HG02981 (cell line): ENCODE measurements at regions not wholly inside any gene's neighbourhood (a gene's known extent, or its start where the extent isn't known, plus 50 kb on each side); places are given as distances from the start of the nearest gene placed in this dataset.
"Not testable (repeated sequence)": the region's sequence is repeated elsewhere in the genome, so short reads cannot be mapped to it uniquely, and the experiment has no call there.

Experiments
- ATAC-seq: cut with Tn5 transposase; IDR thresholded peaks from one replicate; pipeline ENCODE4 v1.9.1; 2021; ENCODE audit warnings: mild to moderate bottlenecking, moderate library complexity; ENCODE audit not compliant: unreplicated experiment

- ATAC-seq = no peak
Measured at GRCh38 chr4:81609844-81610243, 138.1 kb upstream of the RASGEF1B start.

- ATAC-seq = no peak
Measured at GRCh38 chr4:81607950-81608349, 136.2 kb upstream of the RASGEF1B start.

- ATAC-seq = no peak
Measured at GRCh38 chr4:81606801-81607501, 135.2 kb upstream of the RASGEF1B start.

- no peak for ATAC-seq
Measured at GRCh38 chr4:81606166-81606565, 134.5 kb upstream of the RASGEF1B start.

GRCh38 chr4:81605271-81605670 is 133.6 kb upstream of the RASGEF1B start:
- no peak for ATAC-seq

GRCh38 chr4:81604683-81605218 is 133.0 kb upstream of the RASGEF1B start:
- no peak for ATAC-seq

GRCh38 chr4:81602854-81603253 is 131.1 kb upstream of the RASGEF1B start:
- ATAC-seq = no peak

- ATAC-seq = no peak
Measured at GRCh38 chr4:81601358-81601694, 129.6 kb upstream of the RASGEF1B start.

GRCh38 chr4:81600520-81601357 is 129.0 kb upstream of the RASGEF1B start:
- no peak for ATAC-seq

- ATAC-seq = no peak
Measured at GRCh38 chr4:81599742-81600380, 128.2 kb upstream of the RASGEF1B start.

- ATAC-seq = no peak
Measured at GRCh38 chr4:81595798-81596610, 124.3 kb upstream of the RASGEF1B start.

- no peak for ATAC-seq
Measured at GRCh38 chr4:81595287-81595686, 123.6 kb upstream of the RASGEF1B start.

GRCh38 chr4:81594490-81595159 is 122.9 kb upstream of the RASGEF1B start:
- ATAC-seq = no peak

- ATAC-seq = no peak
Measured at GRCh38 chr4:81592701-81593100, 121.0 kb upstream of the RASGEF1B start.

- ATAC-seq = no peak
Measured at GRCh38 chr4:81590596-81590995, 118.9 kb upstream of the RASGEF1B start.

- ATAC-seq = no peak
Measured at GRCh38 chr4:81589262-81589661, 117.6 kb upstream of the RASGEF1B start.

- ATAC-seq = no peak
Measured at GRCh38 chr4:81586706-81587105, 115.0 kb upstream of the RASGEF1B start.

GRCh38 chr4:81580994-81581374 is 109.3 kb upstream of the RASGEF1B start:
- ATAC-seq = not testable (repeated sequence)

GRCh38 chr4:81580346-81580993 is 108.8 kb upstream of the RASGEF1B start:
- ATAC-seq = no peak

- ATAC-seq = no peak
Measured at GRCh38 chr4:81577392-81577791, 105.7 kb upstream of the RASGEF1B start.
